Hematopoietic multipotent progenitor cell treated with erythropoietin and hydrocortisone succinate and interleukin-3 and kit ligand, for 6 days (in vitro differentiated cells): ENCODE measurements at regions not wholly inside any gene's neighbourhood (a gene's known extent, or its start where the extent isn't known, plus 50 kb on each side); places are given as distances from the start of the nearest gene placed in this dataset.

ENCODE experiments used
- DNase-seq: peaks from one replicate; pipeline ENCODE4 v3.0.0-alpha.2; 2015

DNA sequence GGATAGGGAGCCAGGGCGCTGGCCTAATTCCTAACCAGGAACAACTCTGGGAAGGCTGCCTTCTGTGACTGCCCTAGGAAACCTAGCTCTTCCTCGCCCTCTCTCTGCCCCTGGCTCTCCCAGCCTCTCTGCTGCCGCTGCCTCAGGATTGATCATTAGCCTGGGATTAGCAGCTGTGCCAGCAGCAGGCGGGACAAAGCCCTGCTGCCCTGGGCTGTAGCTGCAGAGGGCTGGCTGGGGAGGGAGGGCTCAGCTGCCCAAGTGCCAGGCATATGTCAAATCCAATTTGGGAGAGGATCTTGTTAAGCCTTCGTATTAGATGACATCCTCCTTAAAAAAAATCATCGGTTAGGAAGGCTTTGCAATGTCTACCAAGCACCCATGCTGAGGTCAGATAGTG is 144.8 kb upstream of the CCL2 start:
- DNase-seq: no peak

DNA sequence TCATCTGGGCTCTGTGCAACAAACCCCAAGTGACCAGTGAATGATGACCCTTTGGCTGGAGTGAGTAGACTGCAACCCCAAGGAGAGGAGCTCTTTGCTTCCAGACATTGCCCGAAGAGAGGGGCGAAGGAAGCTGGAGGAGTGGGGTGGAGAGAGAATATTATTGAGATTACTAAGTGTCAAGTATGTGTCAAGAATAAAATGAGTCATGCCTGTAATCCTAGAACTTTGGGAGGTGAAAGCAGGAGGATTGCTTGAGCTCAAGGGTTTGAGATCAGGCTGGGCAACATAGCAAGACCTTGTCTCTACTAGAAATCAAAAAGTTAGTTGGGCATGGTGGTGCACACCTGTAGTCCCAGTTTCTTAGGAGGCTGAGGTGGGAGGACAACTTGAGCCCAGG is 142.0 kb upstream of the CCL2 start:
- DNase-seq: no peak

DNA sequence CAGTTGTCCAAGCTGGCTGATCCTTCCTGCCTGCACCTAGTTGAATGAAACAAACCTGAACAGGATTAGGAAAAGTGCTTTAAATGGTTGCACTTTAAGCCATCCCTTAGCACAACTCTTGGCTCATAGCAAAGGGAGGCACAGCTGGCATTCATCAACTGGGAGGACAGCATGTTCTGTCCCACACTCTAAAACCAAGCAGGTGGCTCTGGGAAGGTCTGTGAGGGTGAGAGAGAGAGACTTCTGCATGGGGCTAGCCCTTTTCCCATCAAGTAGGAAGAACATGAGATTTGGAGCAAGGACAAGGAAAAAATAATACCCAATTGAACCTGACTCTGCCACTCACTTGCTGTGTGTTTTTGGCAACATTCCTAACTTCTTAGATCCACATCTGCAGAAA is 140.9 kb upstream of the CCL2 start:
- no peak for DNase-seq

DNA sequence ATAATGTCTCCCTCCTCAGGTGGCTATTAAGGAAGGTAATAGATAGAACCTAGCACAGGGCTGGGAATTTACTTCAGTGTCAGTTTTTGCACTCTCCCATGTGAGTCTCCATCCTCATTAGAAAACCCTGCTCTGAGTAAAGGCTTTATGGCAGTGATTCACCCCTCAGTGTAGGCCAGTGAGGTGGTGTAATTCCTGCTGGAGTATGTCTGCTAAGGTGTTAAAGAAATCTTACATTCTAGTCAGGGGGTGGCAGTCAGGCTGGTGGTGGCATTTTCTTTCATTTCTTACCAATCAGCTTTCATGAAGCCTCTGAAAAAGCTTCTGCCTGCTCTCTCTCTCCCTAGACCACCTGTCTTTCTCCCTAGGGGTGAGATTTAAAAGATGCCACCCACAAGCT is 138.8 kb upstream of the CCL2 start:
- no peak for DNase-seq

DNA sequence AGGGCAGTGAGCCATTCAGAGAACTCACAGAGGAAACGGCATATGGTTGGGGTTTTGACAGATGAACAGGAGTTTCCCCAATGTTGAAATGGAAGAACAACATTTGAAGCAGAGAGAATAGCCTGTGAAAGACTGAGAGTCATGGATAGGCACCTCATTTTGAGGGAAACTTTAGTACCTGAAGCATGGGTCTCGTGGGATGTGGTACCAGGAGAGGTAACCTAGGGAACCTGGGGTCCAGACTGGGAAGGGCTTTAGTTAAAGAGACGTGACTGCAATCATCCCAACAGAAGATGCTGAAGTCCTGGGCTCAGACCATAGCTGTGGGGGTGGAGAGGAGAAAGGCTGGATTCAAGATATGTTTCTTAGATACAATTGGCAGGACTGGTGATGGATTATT is 137.8 kb upstream of the CCL2 start:
- DNase-seq: no peak

DNA sequence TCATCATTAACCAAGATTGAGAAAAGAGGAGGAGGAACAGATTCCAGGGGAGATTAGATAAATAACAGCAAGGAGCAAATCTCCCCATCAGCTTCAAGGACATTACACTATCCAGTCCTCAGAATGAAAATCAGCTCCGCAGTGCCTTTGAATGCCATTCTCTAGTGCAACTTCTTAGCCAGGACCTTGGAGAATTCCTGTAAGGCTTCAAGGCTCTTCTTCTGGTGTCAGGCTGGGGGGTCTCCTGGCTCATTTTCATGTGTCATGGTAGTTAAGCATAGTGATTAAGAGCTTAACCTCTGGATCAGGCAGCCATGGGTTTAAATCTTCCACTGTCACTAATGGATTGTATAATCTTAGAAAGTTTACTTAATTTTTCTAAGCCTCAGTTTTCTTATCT is 137.3 kb upstream of the CCL2 start:
- DNase-seq: no peak

DNA sequence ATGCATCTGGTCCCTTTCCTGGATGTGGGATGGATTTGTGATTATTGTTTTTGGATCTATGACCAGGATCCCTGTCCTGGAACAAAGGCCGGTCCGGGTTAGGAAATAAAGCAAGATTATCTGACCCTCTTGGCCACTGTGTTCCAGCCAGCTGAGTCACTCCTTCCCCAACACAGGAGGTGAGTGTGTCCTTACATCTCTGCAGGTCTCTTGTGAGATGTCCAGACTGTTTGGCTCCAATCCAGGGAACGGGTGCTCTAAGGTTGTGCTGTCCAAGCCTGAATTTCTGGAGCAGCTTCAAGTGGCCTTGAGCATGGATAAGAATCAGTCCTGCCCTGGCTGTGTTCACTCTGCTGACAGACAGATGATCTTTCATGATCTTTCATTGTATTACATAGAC is 136.5 kb upstream of the CCL2 start:
- DNase-seq: no peak

DNA sequence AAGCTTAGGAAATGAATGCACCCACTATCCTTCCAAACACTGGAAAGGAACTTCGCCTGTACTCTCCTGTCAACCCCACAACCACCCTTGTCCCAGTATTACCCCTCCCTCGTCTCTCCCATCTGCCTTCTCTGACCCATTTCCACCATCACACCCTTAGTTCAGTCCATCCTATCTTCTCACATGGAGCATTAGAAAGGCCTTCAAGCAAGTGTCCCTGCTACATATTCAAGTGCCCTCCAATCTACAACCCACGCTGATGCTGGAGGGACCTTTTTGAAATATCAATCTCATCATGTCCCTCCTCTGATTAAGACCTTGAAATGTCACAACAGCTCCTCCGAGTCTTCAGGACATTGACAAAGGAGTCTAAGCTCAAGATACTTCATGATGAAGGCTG is 133.8 kb upstream of the CCL2 start:
- no peak for DNase-seq

DNA sequence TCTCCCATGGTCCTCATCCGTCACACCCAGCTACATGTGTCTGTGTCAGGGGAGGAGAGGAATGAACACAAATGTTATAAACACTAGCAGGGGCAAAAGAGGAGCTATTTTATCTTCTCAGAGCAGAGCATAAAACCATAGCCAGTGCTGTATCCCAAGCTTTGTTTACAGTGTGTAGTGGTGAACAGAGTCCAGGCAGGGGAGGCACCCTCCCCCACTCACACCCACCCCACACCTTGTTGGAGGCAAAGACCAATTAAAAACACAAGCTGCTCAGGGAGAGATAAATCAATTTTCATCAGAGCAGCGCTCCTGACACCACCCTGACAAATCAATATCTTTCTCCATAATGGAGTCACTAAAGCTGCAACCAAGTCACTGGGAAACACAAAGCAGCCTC is 132.6 kb upstream of the CCL2 start:
- no peak for DNase-seq

DNA sequence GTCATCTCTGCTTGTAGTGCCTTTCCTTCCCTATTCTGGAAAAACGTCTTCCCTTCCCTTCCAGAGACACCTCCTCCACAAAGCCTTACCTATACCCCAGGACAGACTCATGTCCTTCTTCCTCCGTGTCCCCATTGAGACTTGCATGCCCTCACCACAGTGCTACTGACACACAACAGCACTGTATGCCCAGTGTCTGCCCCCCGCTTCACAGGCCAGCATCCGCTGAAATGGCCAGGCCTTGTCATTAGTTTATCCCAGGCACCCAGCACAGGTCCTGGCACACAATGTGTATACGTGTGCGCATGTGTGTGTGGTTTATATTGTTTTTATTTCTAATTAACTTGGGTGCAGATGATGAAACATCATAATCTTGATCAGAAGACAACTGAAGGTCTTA is 130.1 kb upstream of the CCL2 start:
- no peak for DNase-seq

DNA sequence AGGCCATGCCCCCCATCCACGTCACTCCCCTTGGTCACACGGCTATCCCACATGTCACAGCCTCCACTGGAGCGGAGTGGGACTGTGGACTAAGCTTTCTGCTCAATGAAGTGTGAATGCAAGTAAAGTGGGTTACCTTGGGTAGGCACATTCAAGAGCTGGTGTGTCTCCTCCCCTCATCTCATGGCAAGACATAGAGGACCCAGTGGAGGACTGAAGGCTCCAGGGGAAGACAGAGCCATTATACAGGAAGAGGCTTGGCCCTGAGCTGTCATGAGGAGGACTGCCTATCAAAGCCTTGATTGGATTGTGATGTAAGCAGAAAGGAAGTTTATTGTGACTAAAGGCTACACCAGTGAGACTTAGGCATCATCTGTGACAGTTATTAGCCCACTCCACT is 129.2 kb upstream of the CCL2 start:
- DNase-seq: no peak

DNA sequence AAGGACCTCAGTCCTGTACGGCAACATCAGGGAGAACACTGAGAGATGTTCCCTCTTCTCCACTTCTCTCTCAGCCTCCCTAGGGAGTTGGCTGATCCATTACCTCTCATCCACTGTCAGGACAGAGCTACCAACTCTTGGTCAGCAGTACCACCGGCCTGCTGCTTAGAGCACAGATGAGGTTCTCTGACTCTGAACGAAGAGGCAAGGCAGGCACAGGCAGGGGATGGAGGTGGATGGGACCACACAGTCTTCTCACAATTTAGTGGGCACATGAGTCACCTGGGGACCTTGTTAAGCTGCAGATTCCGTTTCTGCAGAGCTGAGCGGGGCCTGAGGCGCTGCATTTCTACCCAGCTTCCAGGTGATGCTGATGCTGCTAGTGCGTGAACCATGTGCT is 128.6 kb upstream of the CCL2 start:
- no peak for DNase-seq

DNA sequence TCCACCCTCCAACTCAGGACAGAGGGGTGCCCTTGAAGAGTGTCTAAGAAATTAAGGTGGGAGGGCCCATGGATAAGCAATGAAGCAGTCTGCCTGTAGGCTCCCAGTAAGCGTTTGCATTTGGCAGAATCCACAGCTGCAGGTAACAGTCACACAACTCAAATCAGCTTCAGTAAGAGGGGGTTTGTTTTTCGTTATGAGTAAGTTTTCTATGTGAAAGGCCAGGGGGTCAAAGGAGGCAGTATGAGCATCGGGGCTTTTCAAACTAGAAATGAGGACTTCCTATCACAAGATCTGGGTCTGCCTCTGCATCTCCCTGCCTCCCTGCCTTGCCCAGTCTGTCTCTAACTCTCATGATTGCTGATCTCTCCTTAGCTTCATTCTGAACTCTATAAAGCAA is 128.1 kb upstream of the CCL2 start:
- DNase-seq: no peak

DNA sequence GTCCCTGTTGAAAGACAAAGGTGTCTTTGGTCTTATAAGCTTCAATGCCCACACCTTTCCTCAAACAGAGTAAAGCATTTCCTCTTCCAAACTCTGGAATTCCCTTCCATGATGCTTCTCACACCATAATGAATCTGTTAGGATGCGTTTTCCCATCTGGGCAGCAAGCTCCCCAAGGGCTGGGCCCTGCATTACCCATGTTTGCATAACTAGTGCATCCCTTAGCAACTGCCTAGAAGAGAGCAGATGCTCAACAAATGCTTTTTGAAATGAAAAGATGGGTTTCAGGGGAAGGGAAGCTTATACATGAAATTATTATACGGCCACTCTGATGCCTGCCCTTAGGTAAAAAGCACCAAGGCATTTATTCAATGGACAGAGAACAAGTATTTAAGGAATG is 124.5 kb upstream of the CCL2 start:
- no peak for DNase-seq

DNA sequence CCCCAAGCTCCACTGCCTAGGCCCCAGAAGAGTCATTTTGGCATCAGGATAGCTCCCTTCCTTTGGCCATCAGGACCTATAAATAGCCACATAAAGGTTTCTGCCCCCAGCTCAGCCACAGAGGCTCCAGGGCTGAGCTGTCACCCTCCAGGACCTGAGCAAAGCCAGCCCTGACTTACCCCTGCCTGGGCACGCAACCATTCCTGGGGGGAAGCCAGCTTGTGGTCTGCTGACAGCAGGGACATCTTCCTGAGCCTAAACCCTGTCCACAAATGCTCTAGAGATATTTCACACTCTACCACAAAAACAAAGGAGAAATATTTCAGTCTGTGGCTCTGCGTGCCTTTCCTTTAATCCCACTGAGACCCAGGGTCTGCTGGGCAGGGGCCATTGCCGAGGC is 123.7 kb upstream of the CCL2 start:
- DNase-seq: no peak

DNA sequence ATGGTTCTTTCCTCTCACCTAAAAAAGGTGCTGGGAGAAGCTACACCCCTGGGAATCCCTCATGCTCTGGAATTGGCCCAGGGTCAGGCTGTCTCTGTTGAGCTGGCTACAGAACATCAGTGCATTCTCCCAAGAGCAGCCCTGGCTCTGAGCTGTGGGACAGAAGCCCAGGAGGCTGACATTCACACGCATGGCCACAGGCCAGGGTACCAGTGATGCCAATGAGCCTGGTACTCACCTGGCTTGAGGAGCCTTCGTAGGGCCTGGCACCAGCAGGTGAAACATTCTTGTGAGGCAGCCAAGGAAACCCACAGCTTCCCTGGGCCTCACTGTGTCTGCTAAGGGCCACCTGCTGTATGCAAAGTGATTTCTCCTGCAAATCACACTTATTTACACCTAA is 121.7 kb upstream of the CCL2 start:
- DNase-seq: no peak

DNA sequence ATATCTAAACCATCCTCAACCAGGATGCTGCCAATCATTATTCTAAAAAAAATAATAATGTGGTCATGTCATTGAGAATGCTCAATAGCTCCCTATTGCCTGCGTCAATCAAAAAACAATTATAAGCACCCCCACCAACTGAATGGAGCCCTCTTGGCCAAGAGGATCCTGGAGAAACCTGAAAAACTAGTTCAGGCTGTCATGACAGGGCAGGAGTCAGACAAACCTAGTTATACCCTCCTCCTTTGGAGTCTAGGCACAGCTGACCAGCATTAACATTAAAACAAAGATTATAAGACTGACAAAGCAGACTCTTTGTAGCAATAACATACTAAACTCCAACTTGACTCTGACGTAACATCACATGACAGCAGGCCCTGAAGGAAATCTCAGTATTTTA is 119.2 kb upstream of the CCL2 start:
- no peak for DNase-seq

DNA sequence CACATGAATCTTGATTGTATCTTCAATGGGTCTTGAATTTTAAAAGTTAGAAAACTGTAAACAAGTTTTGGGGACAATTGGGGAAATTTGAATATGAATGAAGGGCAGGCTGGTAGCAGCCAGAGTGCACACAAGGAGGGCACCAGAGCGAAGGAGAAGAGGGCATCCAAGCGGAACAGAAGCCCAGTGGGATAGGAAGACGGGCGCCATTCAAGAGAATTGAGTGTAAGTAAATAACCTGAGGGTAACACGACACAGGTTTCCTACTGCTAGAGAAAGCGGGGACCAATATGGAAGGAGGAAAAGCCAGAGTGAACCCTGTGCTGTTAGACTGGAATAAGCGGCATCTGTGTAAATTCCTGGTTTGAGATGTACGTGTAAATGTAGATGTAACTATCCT is 115.1 kb upstream of the CCL2 start:
- DNase-seq: no peak

DNA sequence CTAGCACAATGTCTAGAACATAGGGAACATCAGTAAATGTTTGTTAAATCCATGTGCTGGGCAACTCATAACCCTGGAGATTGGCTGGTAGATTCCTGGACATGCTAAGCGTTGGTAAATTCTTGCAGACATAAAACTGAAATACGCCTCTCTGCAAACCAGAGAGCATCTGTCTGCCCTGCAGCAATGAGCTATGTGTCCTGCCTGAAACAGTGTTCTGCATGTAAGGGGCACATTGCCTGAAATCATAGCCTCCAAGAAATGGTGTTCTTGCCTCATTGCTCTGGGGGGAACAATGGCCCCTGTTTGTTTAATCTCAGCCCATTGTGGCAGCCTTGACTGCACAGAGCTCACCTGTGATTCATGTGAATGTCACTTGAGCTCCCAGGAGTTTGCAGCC is 113.5 kb upstream of the CCL2 start:
- DNase-seq: no peak

DNA sequence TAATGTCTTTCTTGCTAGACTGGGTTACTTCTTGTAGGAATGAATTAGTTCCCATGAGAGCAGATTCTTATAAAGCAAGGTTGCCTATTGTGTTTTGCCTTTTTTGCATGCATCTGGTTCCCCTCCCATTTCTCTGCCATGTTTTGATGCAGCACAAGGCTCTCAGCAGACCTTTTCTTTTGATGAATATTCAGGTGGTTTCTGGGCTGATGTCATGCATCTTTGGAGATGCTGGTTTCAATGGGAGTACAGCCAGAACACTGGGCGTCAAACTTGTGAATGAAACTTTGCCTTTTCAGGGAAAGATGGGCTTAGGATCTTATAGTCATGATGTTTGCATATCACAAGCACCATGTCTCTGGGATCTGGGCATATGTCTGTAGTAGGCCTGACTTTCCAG is 111.7 kb upstream of the CCL2 start:
- DNase-seq: no peak

DNA sequence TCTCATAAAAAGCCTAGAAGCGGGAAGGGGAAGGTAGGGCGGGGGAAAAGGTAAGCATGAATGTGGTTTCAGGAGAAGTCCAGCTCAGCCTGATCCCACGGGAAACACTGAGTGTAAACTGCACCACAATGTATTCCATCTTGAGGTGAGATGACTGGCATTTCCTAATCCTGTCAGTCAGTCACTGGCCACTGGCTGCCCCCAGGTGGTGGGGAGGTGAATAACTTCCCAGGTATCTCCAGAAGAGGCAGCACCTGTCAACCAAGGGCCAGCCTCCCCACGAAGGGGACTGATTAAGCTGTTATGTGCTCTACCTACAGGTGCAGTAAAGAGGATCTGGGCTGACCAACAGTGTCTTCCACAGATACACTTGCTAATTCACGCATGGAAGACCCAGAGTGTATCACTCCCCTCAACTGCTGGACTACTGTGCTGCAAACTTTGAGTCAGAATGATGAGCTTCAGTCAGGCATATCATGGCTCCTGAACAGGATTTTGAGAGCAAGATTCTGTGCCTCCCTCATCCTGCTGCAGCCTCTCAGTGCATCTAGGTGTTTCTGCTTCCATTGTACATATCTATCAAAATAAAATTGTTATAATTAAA is 108.5 kb upstream of the CCL2 start:
- DNase-seq: peak; percentile 67

DNA sequence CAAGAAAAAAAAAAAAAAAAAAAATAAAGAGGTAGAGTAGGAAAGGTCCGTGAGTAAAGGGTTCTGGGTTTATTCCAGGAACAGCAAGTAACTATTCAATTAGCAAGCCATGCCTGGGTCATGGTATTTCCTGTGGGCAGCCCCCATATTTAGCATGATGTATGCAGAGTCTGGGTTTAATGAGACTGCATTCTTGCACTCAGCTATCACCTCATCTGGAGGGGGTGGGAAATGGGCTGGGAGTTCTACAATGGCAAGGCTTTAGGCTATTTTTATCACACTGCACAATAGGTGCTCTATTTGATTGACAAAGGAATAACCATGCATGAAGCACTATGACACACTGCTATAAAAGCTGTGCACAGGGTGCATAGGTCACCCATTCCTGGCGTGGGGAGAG is 104.0 kb upstream of the CCL2 start:
- no peak for DNase-seq

DNA sequence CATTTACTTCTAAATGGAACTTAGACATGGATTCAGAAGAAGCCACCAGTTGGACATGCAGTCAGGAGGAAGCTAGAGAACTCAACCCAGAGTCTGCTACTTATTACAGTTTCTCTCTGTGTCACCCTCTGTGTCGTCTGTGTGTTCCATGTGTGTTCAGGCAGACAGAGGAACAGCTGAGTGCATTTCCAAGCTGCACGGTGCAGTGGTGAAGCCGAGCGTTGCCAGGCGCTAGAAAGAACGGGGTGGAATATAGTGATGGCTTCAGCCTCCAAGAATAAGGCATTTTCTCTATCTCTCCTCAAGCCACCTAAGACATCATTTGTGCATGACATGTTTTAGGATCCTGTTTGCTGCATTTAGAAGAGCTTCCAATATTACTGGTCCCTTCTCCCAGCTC is 101.1 kb upstream of the CCL2 start:
- DNase-seq: no peak

DNA sequence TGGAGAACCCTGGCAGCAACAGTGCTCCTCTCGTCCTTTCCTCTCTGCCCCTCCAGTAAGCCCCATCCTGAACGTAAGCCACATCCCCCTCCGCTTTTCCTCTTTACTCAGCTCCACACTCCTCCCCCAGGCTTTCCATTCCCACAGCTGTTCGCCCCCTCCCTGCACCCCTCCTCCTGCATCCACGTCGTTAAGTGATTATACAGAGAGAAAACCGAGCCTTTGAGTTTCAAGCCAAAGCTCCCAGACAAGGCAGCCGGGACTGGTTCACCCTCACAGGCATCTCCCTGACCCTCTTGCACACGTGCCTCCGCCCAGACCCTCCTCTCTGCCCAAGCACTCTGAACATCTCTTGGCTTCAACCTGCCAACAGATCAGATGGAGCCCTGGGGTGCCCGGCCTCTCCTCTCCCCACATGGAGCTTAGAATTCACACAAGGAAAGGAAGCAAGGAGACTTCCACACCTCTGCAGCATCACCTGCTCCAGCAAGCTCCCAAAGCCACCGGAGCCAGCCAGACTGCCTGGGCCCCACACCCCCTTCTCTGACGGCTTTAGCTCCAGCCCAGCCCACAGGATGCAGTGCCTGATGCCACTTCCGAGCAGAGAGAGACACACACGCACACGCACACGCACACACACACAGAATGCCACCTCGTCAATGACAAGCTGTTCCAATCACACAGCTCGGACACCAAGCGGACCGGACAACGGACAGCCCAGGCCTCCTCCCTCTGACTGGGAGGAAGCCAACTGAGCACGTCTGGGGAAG is 99.9 kb upstream of the CCL2 start:
- DNase-seq: peak; percentile 16

DNA sequence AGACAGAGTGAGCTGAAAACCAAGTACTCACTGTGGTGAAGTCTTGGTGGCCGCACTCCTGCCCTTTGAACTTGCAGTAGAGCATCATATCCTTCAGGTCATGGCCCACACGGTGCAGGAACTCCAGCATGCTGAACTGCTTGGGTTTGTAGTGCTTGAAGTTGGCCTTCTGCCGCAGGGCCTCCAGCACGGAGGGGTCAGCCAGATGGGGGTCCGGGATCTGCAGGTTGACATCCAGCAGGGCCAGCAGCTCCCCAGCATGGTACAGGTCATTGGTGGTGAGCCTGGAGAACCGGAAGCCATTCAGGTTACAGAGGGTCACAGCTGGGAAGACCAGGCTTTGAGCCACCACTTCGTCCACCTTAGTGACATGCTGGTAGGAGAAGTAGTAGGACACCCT is 99.1 kb upstream of the CCL2 start:
- no peak for DNase-seq

DNA sequence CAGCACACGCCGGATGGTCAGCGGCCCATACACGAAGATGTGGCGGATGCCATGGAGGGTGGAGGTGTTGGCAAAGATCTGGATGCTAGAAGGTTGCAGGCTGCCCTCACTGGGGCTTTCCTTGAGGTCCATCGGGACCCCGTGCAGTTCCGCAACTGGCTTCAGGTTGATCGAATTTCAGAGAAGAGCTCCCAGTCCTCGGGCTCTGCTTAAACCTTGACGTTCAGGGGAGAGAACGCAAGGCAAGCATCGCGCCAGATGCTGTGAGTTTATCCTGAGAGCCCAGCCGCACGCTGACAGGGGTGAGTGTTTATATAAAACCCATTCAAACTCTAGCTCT is 98.7 kb upstream of the CCL2 start:
- DNase-seq: no peak
